ENCODE measurements at regions not wholly inside any gene's neighbourhood (a gene's known extent, or its start where the extent isn't known, plus 50 kb on each side); places are given as distances from the start of the nearest gene placed in this dataset.

DNA sequence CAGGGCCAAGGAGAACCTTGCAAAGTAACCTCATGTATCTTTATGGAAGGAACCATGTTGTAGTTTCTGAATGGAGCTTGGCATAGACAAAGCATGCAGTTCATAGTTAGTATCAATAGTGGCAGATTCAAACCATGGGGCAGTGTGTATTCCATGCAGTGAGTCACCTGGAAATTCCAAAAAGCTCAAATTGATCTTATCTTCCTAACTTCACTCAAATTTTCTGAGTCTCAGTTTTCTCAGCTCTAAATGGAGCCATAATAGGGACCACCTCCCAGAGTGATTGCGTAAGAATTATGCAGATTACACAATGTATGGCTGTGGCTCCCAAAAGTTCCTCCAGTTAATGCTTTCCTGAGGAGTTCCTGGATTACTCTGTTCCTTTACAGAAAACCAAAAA lies 549.9 kb upstream of the KLF4 start:
- TF ChIP-seq, protein P1, sequence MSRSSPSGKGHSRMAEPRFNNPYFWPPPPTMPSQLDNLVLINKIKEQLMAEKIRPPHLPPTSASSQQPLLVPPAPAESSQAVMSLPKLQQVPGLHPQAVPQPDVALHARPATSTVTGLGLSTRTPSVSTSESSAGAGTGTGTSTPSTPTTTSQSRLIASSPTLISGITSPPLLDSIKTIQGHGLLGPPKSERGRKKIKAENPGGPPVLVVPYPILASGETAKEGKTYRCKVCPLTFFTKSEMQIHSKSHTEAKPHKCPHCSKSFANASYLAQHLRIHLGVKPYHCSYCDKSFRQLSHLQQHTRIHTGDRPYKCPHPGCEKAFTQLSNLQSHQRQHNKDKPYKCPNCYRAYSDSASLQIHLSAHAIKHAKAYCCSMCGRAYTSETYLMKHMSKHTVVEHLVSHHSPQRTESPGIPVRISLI (tag by site-specific recombination; IDR thresholded peaks at IDR 0.05): no peak
- TF ChIP-seq, protein P2, sequence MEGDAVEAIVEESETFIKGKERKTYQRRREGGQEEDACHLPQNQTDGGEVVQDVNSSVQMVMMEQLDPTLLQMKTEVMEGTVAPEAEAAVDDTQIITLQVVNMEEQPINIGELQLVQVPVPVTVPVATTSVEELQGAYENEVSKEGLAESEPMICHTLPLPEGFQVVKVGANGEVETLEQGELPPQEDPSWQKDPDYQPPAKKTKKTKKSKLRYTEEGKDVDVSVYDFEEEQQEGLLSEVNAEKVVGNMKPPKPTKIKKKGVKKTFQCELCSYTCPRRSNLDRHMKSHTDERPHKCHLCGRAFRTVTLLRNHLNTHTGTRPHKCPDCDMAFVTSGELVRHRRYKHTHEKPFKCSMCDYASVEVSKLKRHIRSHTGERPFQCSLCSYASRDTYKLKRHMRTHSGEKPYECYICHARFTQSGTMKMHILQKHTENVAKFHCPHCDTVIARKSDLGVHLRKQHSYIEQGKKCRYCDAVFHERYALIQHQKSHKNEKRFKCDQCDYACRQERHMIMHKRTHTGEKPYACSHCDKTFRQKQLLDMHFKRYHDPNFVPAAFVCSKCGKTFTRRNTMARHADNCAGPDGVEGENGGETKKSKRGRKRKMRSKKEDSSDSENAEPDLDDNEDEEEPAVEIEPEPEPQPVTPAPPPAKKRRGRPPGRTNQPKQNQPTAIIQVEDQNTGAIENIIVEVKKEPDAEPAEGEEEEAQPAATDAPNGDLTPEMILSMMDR (tag by site-specific recombination; IDR thresholded peaks at IDR 0.05): no peak
- no peak for TF ChIP-seq PRDM1 (tag by site-specific recombination; IDR thresholded peaks at IDR 0.05)
- no peak for TF ChIP-seq ZBTB7A (tag by site-specific recombination; IDR thresholded peaks at IDR 0.05; ENCODE audit: low read depth)
